GM12864 (cell line): ENCODE measurements at regions not wholly inside any gene's neighbourhood (a gene's known extent, or its start where the extent isn't known, plus 50 kb on each side); places are given as distances from the start of the nearest gene placed in this dataset.
"Not testable (repeated sequence)": the region's sequence is repeated elsewhere in the genome, so short reads cannot be mapped to it uniquely, and the experiment has no call there.

Experiments
- DNase-seq: peaks from one replicate; pipeline ENCODE4 v3.0.0-alpha.2; 2011; ENCODE audit warnings: low read depth
- H3K4me3 ChIP-seq: 2 replicates; pipeline ENCODE4 v1.5.1; 2011; ENCODE audit warnings: mild to moderate bottlenecking, low read depth, low read length, control low read depth
- TF ChIP-seq, protein P1 (sequence below): IDR thresholded peaks from 2 replicates; pipeline ENCODE4 v1.5.1; 2011; ENCODE audit warnings: low read depth, mild to moderate bottlenecking, moderate library complexity, low read length, control low read depth, inconsistent platforms; ENCODE audit errors: missing control alignments

DNA sequence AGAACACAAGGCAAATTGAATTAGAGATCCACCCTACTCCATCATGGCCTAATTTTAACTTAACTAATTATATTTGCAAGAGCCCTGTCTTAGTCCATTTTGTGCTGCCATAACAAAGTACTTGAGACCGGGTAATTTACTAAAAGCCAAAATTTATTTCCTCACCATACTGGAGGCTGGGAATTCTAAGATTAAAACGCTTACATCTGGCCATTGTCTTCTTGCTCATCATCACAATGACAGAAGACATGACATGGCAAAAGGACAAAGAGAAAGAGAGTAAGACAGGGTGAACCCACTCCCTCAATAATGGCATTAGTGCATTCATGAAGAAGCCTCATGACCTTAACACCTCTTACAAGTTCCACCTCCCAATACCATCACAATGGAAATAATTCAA is 1068.6 kb downstream of the DNAJB9 start:
- TF ChIP-seq, protein P1, sequence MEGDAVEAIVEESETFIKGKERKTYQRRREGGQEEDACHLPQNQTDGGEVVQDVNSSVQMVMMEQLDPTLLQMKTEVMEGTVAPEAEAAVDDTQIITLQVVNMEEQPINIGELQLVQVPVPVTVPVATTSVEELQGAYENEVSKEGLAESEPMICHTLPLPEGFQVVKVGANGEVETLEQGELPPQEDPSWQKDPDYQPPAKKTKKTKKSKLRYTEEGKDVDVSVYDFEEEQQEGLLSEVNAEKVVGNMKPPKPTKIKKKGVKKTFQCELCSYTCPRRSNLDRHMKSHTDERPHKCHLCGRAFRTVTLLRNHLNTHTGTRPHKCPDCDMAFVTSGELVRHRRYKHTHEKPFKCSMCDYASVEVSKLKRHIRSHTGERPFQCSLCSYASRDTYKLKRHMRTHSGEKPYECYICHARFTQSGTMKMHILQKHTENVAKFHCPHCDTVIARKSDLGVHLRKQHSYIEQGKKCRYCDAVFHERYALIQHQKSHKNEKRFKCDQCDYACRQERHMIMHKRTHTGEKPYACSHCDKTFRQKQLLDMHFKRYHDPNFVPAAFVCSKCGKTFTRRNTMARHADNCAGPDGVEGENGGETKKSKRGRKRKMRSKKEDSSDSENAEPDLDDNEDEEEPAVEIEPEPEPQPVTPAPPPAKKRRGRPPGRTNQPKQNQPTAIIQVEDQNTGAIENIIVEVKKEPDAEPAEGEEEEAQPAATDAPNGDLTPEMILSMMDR: no peak
- DNase-seq: no peak
- H3K4me3 ChIP-seq: no peak overlapping the region

DNA sequence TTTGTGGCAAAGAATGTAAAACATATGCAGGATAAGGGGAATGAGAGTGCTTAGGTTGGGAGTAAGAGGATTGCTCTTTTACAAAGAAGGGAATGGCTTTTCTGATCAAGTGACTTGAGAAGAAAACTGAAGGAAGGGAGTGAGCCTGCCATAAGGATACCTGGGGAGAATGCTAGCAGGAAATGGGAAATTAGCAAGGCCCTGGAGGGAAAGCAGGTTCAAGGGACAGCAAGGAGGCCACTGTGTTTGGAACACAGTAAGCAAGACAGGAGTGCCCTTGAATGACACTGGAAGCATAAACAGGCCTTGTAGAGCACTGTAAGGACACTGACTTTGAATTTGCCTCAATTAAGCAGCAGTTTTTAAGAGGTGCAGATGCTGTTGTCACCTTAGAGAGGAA is 1069.9 kb downstream of the DNAJB9 start:
- no peak for DNase-seq
- TF ChIP-seq, protein P1: no peak
- H3K4me3 ChIP-seq: no peak overlapping the region

DNA sequence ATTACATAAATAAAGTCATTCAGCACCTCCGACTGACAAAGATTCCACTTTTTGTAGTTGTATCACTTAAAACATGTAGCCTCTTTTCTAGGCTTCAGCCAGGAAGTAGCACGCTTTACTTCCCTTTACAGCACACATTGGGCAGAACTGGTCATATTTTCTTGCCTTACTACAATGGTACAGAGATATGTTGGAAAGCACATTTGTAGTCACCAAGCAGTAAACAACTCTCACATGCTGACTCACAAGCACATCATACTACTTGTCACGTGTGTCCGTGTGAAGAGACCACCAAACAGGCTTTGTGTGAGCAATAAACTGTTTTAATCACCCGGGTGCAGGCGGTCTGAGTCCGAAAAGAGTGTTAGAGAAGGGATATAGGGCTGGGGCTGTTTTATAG is 1071.8 kb downstream of the DNAJB9 start:
- TF ChIP-seq, protein P1: no peak
- no peak overlapping the region for H3K4me3 ChIP-seq
- no peak for DNase-seq

DNA sequence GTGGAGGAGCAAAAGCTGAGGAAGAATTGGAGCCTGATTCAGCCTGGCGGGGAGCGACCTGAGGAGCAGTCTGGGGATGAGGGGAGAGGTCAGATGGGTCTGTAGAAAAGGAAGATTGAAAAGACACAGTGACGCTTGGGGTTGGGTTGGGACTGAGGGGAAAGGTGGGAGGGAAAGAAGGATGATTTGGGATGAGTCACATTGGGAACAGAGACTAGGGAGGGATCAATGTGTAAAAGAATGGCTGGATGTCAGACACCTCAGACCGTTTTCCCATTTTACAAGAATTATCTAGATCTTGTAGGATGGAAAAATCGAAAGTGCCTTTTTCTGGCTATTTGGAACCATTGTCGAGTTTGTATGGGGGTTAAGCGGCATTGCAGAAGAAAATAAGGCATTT is 1076.5 kb downstream of the DNAJB9 start:
- DNase-seq: no peak
- TF ChIP-seq, protein P1: no peak
- H3K4me3 ChIP-seq: no peak overlapping the region

DNA sequence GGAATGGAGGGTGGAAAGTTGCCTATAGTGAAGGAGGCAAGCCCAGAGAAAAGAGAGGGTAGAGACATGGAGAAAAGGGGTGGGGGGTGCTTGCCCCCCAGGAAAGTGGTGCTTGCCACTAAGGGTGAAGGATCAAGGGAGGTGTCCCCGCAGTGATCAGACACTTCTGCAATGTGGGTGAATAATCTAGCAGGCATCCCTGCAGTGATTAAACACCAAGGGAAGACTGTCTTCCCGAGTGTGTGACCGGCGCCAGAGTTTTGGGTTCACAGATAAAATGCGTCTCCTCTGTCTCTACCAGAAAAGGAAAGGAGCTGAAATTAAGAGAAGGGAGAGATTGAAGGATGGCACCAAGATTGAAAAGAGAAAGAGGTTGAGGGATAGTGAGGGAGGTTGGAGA is 1076.9 kb downstream of the DNAJB9 start:
- not testable (repeated sequence) for DNase-seq, H3K4me3 ChIP-seq

DNA sequence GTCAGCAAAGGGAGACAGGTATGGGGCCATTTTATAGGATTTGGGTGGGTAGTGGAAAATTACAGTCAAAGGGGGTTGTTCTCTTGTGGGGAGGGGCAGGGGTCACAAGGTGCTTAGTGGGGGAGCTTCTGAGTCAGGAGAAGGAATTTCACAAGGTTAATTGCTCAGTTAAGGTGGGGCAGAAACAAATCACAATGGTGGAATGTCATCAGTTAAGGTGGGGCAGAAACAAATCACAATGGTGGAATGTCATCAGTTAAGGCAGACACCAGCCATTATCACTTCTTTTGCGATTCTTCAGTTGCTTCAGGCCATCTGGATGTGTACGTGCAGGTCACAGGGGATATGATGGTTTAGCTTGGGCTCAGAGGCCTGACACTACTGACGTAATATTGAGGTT is 1077.6 kb downstream of the DNAJB9 start:
- DNase-seq, H3K4me3 ChIP-seq: not testable (repeated sequence)

DNA sequence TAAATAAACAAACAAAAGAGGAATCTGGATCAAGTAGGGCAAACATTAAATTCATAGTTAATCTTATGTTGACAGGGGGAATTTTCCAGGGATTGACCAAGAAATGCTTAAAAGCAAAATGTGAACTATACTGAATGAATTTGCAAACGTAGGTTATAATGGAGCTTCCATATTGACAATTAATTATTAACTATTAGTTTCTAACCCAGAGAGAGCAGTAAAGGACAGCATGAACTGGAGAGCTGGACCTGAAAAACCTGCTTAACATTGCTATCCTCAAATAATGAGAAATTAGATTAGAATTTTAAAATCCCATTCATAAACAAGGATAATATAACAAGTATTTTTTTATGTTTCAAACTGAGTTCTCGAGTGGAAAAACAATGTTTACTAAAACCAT is 1089.6 kb downstream of the DNAJB9 start:
- TF ChIP-seq, protein P1: no peak
- H3K4me3 ChIP-seq: no peak overlapping the region
- DNase-seq: no peak

DNA sequence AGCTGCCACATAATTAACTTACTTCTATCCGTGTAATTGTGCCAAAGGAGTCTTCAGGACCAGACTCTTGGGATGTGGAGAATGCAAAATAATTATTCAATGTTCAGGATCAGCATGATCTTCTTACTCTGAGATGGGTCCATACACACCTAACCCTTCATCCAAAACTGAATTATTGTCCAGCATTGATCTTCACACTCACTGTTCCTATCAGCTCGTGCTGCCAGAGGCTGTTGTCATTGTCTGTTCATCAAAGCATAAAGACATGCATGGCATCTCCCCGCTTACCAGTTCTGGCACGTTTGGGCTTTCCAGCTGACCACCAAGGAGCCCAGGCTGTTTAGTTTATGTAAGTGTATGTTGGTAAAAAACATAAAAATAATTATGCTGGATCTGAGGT is 1090.7 kb downstream of the DNAJB9 start:
- TF ChIP-seq, protein P1: no peak
- no peak for DNase-seq
- no peak overlapping the region for H3K4me3 ChIP-seq
